ENCODE measurements at regions not wholly inside any gene's neighbourhood (a gene's known extent, or its start where the extent isn't known, plus 50 kb on each side); places are given as distances from the start of the nearest gene placed in this dataset.

GRCh38 chr18:25516747-25517498, 165.0 kb upstream of the ZNF521 start:
- no peaks in the 10 kb centered on the region for H3K4me1 ChIP-seq
- H3K9me3 ChIP-seq = no peaks in the 10 kb centered on the region
- 0% methylated on average over 7 of the region's 7 CpGs for WGBS (ENCODE audit: missing lambda C conversion rate)
- DNase-seq (ENCODE audit: low read depth in 1 of 2, low spot score in 1 of 2) (no peak), FAIRE-seq (no peak), ATAC-seq (no peak)
- no peak overlapping the region for H3K27ac ChIP-seq
- no peak overlapping the region for H3K4me3 ChIP-seq
- no peak overlapping the region for H3K4me2 ChIP-seq
- ChIA-PET POLR2A (no interaction called here), CTCF (no interaction called here)
- TF ChIP-seq TP53 (CRISPR knock-in tag; IDR thresholded peaks at IDR 0.05) (no peak), POLR2AphosphoS2 (conservative IDR thresholded peaks at IDR 0.05; ENCODE audit: low read length) (no peak)

- 0% methylated on average over 5 of the region's 5 CpGs for WGBS (ENCODE audit: missing lambda C conversion rate)
- Histone ChIP-seq H3K4me2 (no peak overlapping the region), H3K27ac (no peak overlapping the region), H3K9me3 (no peaks in the 10 kb centered on the region), H3K4me1 (no peaks in the 10 kb centered on the region), H3K4me3 (no peak overlapping the region)
- TF ChIP-seq NR3C1 (IDR thresholded peaks at IDR 0.05) (no peak), CHD2 (IDR thresholded peaks at IDR 0.05; ENCODE audit: low read length, partially characterized antibody) (no peak), RFX5 (IDR thresholded peaks at IDR 0.05) (no peak)
- ATAC-seq = no peak
- POLR2A ChIA-PET = no interaction called here
- DNase-seq (ENCODE audit: low read depth in 1 of 2, low spot score in 1 of 2) = no peak
- CTCF ChIA-PET = no interaction called here
- FAIRE-seq = no peak
Measured at GRCh38 chr18:25516121-25516520, 164.2 kb upstream of the ZNF521 start.

- ATAC-seq (no peak), DNase-seq (ENCODE audit: low read depth in 1 of 2, low spot score in 1 of 2) (no peak), FAIRE-seq (no peak)
- H3K27ac ChIP-seq = no peak overlapping the region
- TF ChIP-seq EP300 (IDR thresholded peaks at IDR 0.05) = no peak
- TF ChIP-seq PBX3 (IDR thresholded peaks at IDR 0.05) = no peak
- TF ChIP-seq TFCP2L1 (CRISPR knock-in tag; IDR thresholded peaks at IDR 0.05) = no peak
- 25% methylated on average over 2 of the region's 2 CpGs for WGBS (ENCODE audit: missing lambda C conversion rate)
- ChIA-PET POLR2A (no interaction called here), CTCF (no interaction called here)
- no peaks in the 10 kb centered on the region for H3K9me3 ChIP-seq
- no peak overlapping the region for H3K4me2 ChIP-seq
- no peaks in the 10 kb centered on the region for H3K4me1 ChIP-seq
- no peak overlapping the region for H3K4me3 ChIP-seq
Measured at GRCh38 chr18:25510096-25510495, 158.1 kb upstream of the ZNF521 start.

GRCh38 chr18:25503567-25504081, 151.7 kb upstream of the ZNF521 start:
- Histone ChIP-seq H3K4me2 (peak overlapping the region; percentile 72), H3K9me3 (no peaks in the 10 kb centered on the region), H3K27ac (no peak overlapping the region), H3K4me3 (peak overlapping the region; percentile 31; the same call in 2 of the 3 replicates), H3K4me1 (no peaks in the 10 kb centered on the region)
- CTCF ChIA-PET = no interaction called here
- peak; percentile 1 to 27 for DNase-seq (ENCODE audit: low read depth in 1 of 2, low spot score in 1 of 2)
- peak; percentile 66 to 67; a peak in 4 of 6 replicates for ATAC-seq
- 0% methylated on average over 7 of the region's 11 CpGs for WGBS (ENCODE audit: missing lambda C conversion rate)
- no peak for FAIRE-seq
- POLR2A ChIA-PET = no interaction called here
- TF ChIP-seq NFE2L2 (conservative IDR thresholded peaks at IDR 0.05; ENCODE audit: low read length) = no peak
- no peak for TF ChIP-seq ZFP36 (IDR thresholded peaks at IDR 0.05; ENCODE audit: borderline replicate concordance, partially characterized antibody)

GRCh38 chr18:25497151-25497794, 145.3 kb upstream of the ZNF521 start:
- ATAC-seq = no peak
- CTCF ChIA-PET = no interaction called here

More at GRCh38 chr18:25497151-25497794, 145.3 kb upstream of the ZNF521 start:
- Histone ChIP-seq H3K4me3 (no peak overlapping the region), H3K4me1 (no peaks in the 10 kb centered on the region), H3K27ac (no peak overlapping the region), H3K4me2 (no peak overlapping the region), H3K9me3 (no peaks in the 10 kb centered on the region)
- DNase-seq (ENCODE audit: low read depth in 1 of 2, low spot score in 1 of 2) = no peak
- TF ChIP-seq RNF2 (IDR thresholded peaks at IDR 0.05; ENCODE audit: borderline replicate concordance, low read depth) = no peak
- no peak for TF ChIP-seq ZC3H11A (IDR thresholded peaks at IDR 0.05)
- TF ChIP-seq SREBF2 (IDR thresholded peaks at IDR 0.05) = no peak
- TF ChIP-seq E2F6 (IDR thresholded peaks at IDR 0.05; ENCODE audit: borderline replicate concordance, low read depth) = no peak
- TF ChIP-seq ELK1 (IDR thresholded peaks at IDR 0.05; ENCODE audit: low read depth, low read length) = no peak
- TF ChIP-seq EP300 (IDR thresholded peaks at IDR 0.05) = no peak
- no peak for TF ChIP-seq FOSL2 (IDR thresholded peaks at IDR 0.05)
- TF ChIP-seq FOSL2 (CRISPR knock-in tag; IDR thresholded peaks at IDR 0.05) = no peak
- TF ChIP-seq NPAS2 (CRISPR knock-in tag; IDR thresholded peaks at IDR 0.05; ENCODE audit: borderline replicate concordance) = no peak
- TF ChIP-seq USF2 (IDR thresholded peaks at IDR 0.05) = no peak
- TF ChIP-seq POLR2A (IDR thresholded peaks at IDR 0.05; ENCODE audit: low read length) = no peak
- POLR2A ChIA-PET = no interaction called here
- FAIRE-seq = no peak
- WGBS (ENCODE audit: missing lambda C conversion rate) = 36% methylated on average over 2 of the region's 2 CpGs

Measured in A549 (cell line).